Caco-2 (cell line): ENCODE measurements at regions not wholly inside any gene's neighbourhood (a gene's known extent, or its start where the extent isn't known, plus 50 kb on each side); places are given as distances from the start of the nearest gene placed in this dataset.

Experiments
- BruUV-seq: library from RNA; stranded (reverse); fragments of 400-500 nt; replicated peaks from 2 replicates; lab custom pipeline; 2021; lab: Mats Ljungman, UMichigan
- CTCF ChIA-PET: fragments of 300-600 bp; sonication (Branson Sonifier 250); formaldehyde crosslinking; loops from one replicate; lab custom pipeline; 2022; ENCODE audit warnings: antibody characterized with exemption; lab: Charles Lee
- POLR2A ChIA-PET: fragments of 300-600 bp; sonication (Branson Sonifier 250); formaldehyde crosslinking; loops from one replicate; lab custom pipeline; 2022; ENCODE audit warnings: antibody characterized with exemption; lab: Charles Lee
- DNase-seq, 2 experiments: peaks; one replicate each; pipeline versions ENCODE4 v3.0.0 to v3.0.0-alpha.2; 2020 to 2022
- H3K27me3 ChIP-seq: replicated peaks from 2 replicates; pipeline ENCODE4 v1.6.0; 2011; ENCODE audit warnings: low read length; ENCODE audit not compliant: control insufficient read depth, insufficient read depth
- H3K36me3 ChIP-seq: 2 replicates; pipeline ENCODE4 v1.5.1; 2011; ENCODE audit warnings: low read length; ENCODE audit not compliant: control insufficient read depth, insufficient read depth
- H3K4me1 ChIP-seq: fragments of 250-450 bp; sonication (Bioruptor Pico); 2 replicates; pipeline ENCODE4 v1.5.1; 2020; ENCODE audit warnings: mild to moderate bottlenecking
- H3K4me3 ChIP-seq: 2 replicates; pipeline ENCODE4 v1.5.1; 2011; ENCODE audit warnings: low read depth, mild to moderate bottlenecking, control low read depth, low read length
- H3K9me3 ChIP-seq: fragments of 250-450 bp; sonication (Bioruptor Pico); 2 replicates; pipeline ENCODE4 v1.5.1; 2020; ENCODE audit warnings: mild to moderate bottlenecking, moderate library complexity
- H3K27ac Mint-ChIP-seq: one replicate; pipeline ENCODE4 v1.8.0; 2022; ENCODE audit warnings: mixed read lengths; ENCODE audit not compliant: unreplicated experiment
- H3K27me3 Mint-ChIP-seq: one replicate; pipeline ENCODE4 v1.8.0; 2022; ENCODE audit warnings: mixed read lengths; ENCODE audit not compliant: insufficient read depth, unreplicated experiment
- H3K36me3 Mint-ChIP-seq: one replicate; pipeline ENCODE4 v1.8.0; 2022; ENCODE audit warnings: mild to moderate bottlenecking, mixed read lengths; ENCODE audit not compliant: insufficient read depth, unreplicated experiment
- H3K4me1 Mint-ChIP-seq: one replicate; pipeline ENCODE4 v1.8.0; 2022; ENCODE audit warnings: low read depth, mixed read lengths; ENCODE audit not compliant: unreplicated experiment
- H3K4me3 Mint-ChIP-seq: one replicate; pipeline ENCODE4 v1.8.0; 2022; ENCODE audit warnings: mild to moderate bottlenecking, moderate library complexity, mixed read lengths; ENCODE audit not compliant: unreplicated experiment
- H3K9me3 Mint-ChIP-seq: one replicate; pipeline ENCODE4 v1.8.0; 2022; ENCODE audit warnings: mixed read lengths; ENCODE audit not compliant: unreplicated experiment
- CTCF ChIP-seq, 2 experiments: fragments of 200-600 bp in 1 of 2; IDR thresholded peaks; 1 replicate in 1 of 2; 2 replicates in 1 of 2; pipeline versions ENCODE4 v1.5.1 to v1.8.0; 2011 to 2022; ENCODE audit warnings: antibody characterized with exemption in 1 of 2, control low read depth in 1 of 2, inconsistent platforms in 1 of 2, low read depth in 1 of 2, low read length in 1 of 2, mild to moderate bottlenecking in 1 of 2, moderate library complexity in 1 of 2; ENCODE audit not compliant: insufficient read depth in 1 of 2, severe bottlenecking in 1 of 2, unreplicated experiment in 1 of 2
- intact Hi-C: fragments of 100-400 bp; cut with micrococcal nuclease; formaldehyde crosslinking; loops from one replicate; pipeline ENCODE4 v1.10.0; 2022; ENCODE audit not compliant: unreplicated experiment

GRCh38 chr2:39839261-39839848, 60.3 kb upstream of the THUMPD2 start:
- Histone ChIP-seq H3K9me3 (peaks cover 5% of the 10 kb centered on the region), H3K4me3 (no peak overlapping the region), H3K27me3 (no peaks in the 10 kb centered on the region), H3K4me1 (no peaks in the 10 kb centered on the region), H3K36me3 (no peaks in the 10 kb centered on the region)
- ChIA-PET POLR2A (no interaction called here), CTCF (no interaction called here)
- DNase-seq = no peak
- no TSS peak for BruUV-seq
- Mint-ChIP-seq H3K4me1 (no peaks in the 10 kb centered on the region), H3K4me3 (no peak overlapping the region), H3K36me3 (no peaks in the 10 kb centered on the region), H3K27ac (no peak overlapping the region), H3K27me3 (peaks cover 5% of the 10 kb centered on the region), H3K9me3 (no peaks in the 10 kb centered on the region)
- intact Hi-C loops = no loop called here
- TF ChIP-seq CTCF (IDR thresholded peaks at IDR 0.05; ENCODE audit: insufficient read depth in 1 of 2, low read depth in 1 of 2, low read length in 1 of 2, severe bottlenecking in 1 of 2, unreplicated experiment in 1 of 2) = no peak

GRCh38 chr2:39838589-39838988, 59.5 kb upstream of the THUMPD2 start:
- intact Hi-C loops = no loop called here
- no TSS peak for BruUV-seq
- no peak overlapping the region for H3K4me3 Mint-ChIP-seq
- no peak overlapping the region for H3K4me3 ChIP-seq
- no peaks in the 10 kb centered on the region for H3K4me1 ChIP-seq
- peaks cover 5% of the 10 kb centered on the region; the same call in 1 of the 2 replicates for H3K9me3 ChIP-seq
- POLR2A ChIA-PET = no interaction called here
- H3K27me3 Mint-ChIP-seq = peaks cover 5% of the 10 kb centered on the region
- no peaks in the 10 kb centered on the region for H3K4me1 Mint-ChIP-seq
- H3K27ac Mint-ChIP-seq = no peak overlapping the region
- no peaks in the 10 kb centered on the region for H3K36me3 Mint-ChIP-seq
- no peaks in the 10 kb centered on the region for H3K36me3 ChIP-seq
- H3K27me3 ChIP-seq = no peaks in the 10 kb centered on the region
- CTCF ChIA-PET = interaction anchor here (0.6 to 1.3 kb wide), 2 partner anchors 13 to 382 kb away, joined by 5 to 6 read pairs; no protein-coding TSS in a partner anchor
- no peak for TF ChIP-seq CTCF (IDR thresholded peaks at IDR 0.05; ENCODE audit: insufficient read depth in 1 of 2, low read depth in 1 of 2, low read length in 1 of 2, severe bottlenecking in 1 of 2, unreplicated experiment in 1 of 2)
- no peaks in the 10 kb centered on the region for H3K9me3 Mint-ChIP-seq
- DNase-seq = no peak

- H3K27me3 Mint-ChIP-seq = peaks cover 8% of the 10 kb centered on the region
- CTCF ChIA-PET = interaction anchor here (0.6 to 1.3 kb wide), 5 partner anchors 13 to 382 kb away, joined by 3 to 6 read pairs (median 4); no protein-coding TSS in a partner anchor
- no peak overlapping the region for H3K4me3 Mint-ChIP-seq
- no peaks in the 10 kb centered on the region for H3K4me1 Mint-ChIP-seq
- no peaks in the 10 kb centered on the region for H3K4me1 ChIP-seq
- no peaks in the 10 kb centered on the region for H3K27me3 ChIP-seq
- DNase-seq = peak; percentile 48 to 49
- POLR2A ChIA-PET = no interaction called here
- H3K36me3 ChIP-seq = no peaks in the 10 kb centered on the region
- no TSS peak for BruUV-seq
- no peak overlapping the region for H3K27ac Mint-ChIP-seq
- peaks cover 5% of the 10 kb centered on the region; the same call in 1 of the 2 replicates for H3K9me3 ChIP-seq
- H3K9me3 Mint-ChIP-seq = no peaks in the 10 kb centered on the region
- peak; percentile 79 to 89 for TF ChIP-seq CTCF (IDR thresholded peaks at IDR 0.05; ENCODE audit: insufficient read depth in 1 of 2, low read depth in 1 of 2, low read length in 1 of 2, severe bottlenecking in 1 of 2, unreplicated experiment in 1 of 2)
- no peaks in the 10 kb centered on the region for H3K36me3 Mint-ChIP-seq
- intact Hi-C loops = no loop called here
- H3K4me3 ChIP-seq = no peak overlapping the region
Observed at GRCh38 chr2:39837856-39838453, 58.9 kb upstream of the THUMPD2 start.
